Cardiac fibroblast (primary cell): ENCODE measurements at regions not wholly inside any gene's neighbourhood (a gene's known extent, or its start where the extent isn't known, plus 50 kb on each side); places are given as distances from the start of the nearest gene placed in this dataset.
"Not testable (repeated sequence)": the region's sequence is repeated elsewhere in the genome, so short reads cannot be mapped to it uniquely, and the experiment has no call there.

Source experiments
- DNase-seq, 2 donors: peaks; one replicate each; pipeline versions ENCODE4 v3.0.0 to v3.0.0-alpha.2; 2010; ENCODE audit warnings: low read depth in 2 of 2
- H3K4me3 ChIP-seq, 2 donors: replicated peaks in 1 of 2; 1 replicate in 1 of 2; 2 replicates in 1 of 2; pipeline ENCODE4 v1.5.1; 2011; ENCODE audit warnings: low read depth in 2 of 2, low read length in 2 of 2, mild to moderate bottlenecking in 2 of 2, moderate library complexity in 1 of 2
- TF ChIP-seq, protein P1 (sequence below): IDR thresholded peaks from one replicate; pipeline ENCODE4 v1.5.1; 2011; ENCODE audit warnings: low read depth, mild to moderate bottlenecking, low read length, inconsistent platforms

GRCh38 chr9:31034311-31034710 is 1350.1 kb upstream of the ACO1 start:
- DNase-seq = peak in 1 of 2 donors; percentile 2
- no peak overlapping the region for H3K4me3 ChIP-seq
- TF ChIP-seq, protein P1, sequence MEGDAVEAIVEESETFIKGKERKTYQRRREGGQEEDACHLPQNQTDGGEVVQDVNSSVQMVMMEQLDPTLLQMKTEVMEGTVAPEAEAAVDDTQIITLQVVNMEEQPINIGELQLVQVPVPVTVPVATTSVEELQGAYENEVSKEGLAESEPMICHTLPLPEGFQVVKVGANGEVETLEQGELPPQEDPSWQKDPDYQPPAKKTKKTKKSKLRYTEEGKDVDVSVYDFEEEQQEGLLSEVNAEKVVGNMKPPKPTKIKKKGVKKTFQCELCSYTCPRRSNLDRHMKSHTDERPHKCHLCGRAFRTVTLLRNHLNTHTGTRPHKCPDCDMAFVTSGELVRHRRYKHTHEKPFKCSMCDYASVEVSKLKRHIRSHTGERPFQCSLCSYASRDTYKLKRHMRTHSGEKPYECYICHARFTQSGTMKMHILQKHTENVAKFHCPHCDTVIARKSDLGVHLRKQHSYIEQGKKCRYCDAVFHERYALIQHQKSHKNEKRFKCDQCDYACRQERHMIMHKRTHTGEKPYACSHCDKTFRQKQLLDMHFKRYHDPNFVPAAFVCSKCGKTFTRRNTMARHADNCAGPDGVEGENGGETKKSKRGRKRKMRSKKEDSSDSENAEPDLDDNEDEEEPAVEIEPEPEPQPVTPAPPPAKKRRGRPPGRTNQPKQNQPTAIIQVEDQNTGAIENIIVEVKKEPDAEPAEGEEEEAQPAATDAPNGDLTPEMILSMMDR = no peak

- no peak overlapping the region for H3K4me3 ChIP-seq
- no peak for DNase-seq
- TF ChIP-seq, protein P1 = no peak
Measured at GRCh38 chr9:31040564-31040963, 1343.9 kb upstream of the ACO1 start.

DNA sequence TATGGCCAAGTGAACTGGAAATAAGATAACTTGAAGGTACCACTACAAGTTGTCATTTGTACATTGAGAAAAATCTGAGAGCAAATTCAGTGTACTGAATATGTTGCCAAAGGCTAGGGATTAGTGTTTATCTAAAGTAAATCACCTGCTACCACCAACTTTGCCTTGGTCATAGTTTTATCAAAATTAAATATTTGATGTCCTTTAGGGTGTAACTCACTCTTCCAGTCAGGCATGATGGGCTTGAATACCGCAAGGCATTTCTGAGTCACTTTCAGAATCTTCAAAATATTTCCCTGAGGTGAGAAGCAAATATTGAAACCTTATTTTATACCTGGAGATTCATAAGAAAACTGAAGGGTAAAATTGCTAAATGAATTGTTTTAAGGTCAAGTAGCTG is 1338.6 kb upstream of the ACO1 start:
- TF ChIP-seq, protein P1 = no peak
- no peak for DNase-seq

GRCh38 chr9:31061592-31061991 is 1322.9 kb upstream of the ACO1 start:
- DNase-seq = not testable (repeated sequence)

More for the DNA sequence above, 1338.6 kb upstream of the ACO1 start:
- H3K4me3 ChIP-seq = no peak overlapping the region

GRCh38 chr9:31065691-31066090 is 1318.8 kb upstream of the ACO1 start:
- DNase-seq = no peak
- H3K4me3 ChIP-seq = no peak overlapping the region
- TF ChIP-seq, protein P1 = no peak

More at GRCh38 chr9:31061592-31061991, 1322.9 kb upstream of the ACO1 start:
- H3K4me3 ChIP-seq = not testable (repeated sequence)

GRCh38 chr9:31067418-31067817 is 1317.0 kb upstream of the ACO1 start:
- TF ChIP-seq, protein P1 = no peak
- DNase-seq = no peak
- no peak overlapping the region for H3K4me3 ChIP-seq

- no peak overlapping the region for H3K4me3 ChIP-seq
- no peak for DNase-seq
- TF ChIP-seq, protein P1 = no peak
Measured at GRCh38 chr9:31071606-31072286, 1312.7 kb upstream of the ACO1 start.
